ENCODE measurements at regions not wholly inside any gene's neighbourhood (a gene's known extent, or its start where the extent isn't known, plus 50 kb on each side); places are given as distances from the start of the nearest gene placed in this dataset.

GRCh38 chr12:78447373-78447772 lies 417.2 kb upstream of the SYT1 start:
- no peak for DNase-seq
- no peak overlapping the region for H4K91ac ChIP-seq (ENCODE audit: insufficient read depth, low read depth, low read length)
- no peaks in the 10 kb centered on the region for H3K9me3 ChIP-seq (ENCODE audit: control insufficient read depth, insufficient read depth, low read length)
- H3K4ac ChIP-seq (ENCODE audit: low read depth, low read length): no peak overlapping the region
- no peak overlapping the region for H2AFZ ChIP-seq (replicated peaks; ENCODE audit: low read length, poor library complexity)
- H2BK20ac ChIP-seq (ENCODE audit: low read depth, low read length): no peak overlapping the region
- no peak overlapping the region for H2AK9ac ChIP-seq (replicated peaks; ENCODE audit: low read depth, low read length, poor library complexity)
- no peak overlapping the region for H4K5ac ChIP-seq (ENCODE audit: low read depth, low read length)
- no peaks in the 10 kb centered on the region for H3K4me1 ChIP-seq (ENCODE audit: control insufficient read depth, insufficient read depth, low read length)
- H3K23ac ChIP-seq (ENCODE audit: low read depth, low read length): no peak overlapping the region
- no peak overlapping the region for H3K9ac ChIP-seq (ENCODE audit: low read depth, low read length)
- no peaks in the 10 kb centered on the region for H3K79me1 ChIP-seq (ENCODE audit: low read depth in 1 of 2, low read length in 2 of 2)
- no peak overlapping the region for H2BK5ac ChIP-seq (ENCODE audit: low read depth, low read length, poor library complexity, severe bottlenecking)
- H3K36me3 ChIP-seq (ENCODE audit: control insufficient read depth, insufficient read depth, low read length): no peaks in the 10 kb centered on the region
- no peak overlapping the region for H3K4me2 ChIP-seq (ENCODE audit: low read depth, low read length)
- CTCF ChIA-PET: interaction anchor here (0.8 kb wide), 1 partner anchor 43 kb away, joined by 3 read pairs; no protein-coding TSS in a partner anchor
- H3K9me1 ChIP-seq (ENCODE audit: insufficient read depth, low read length): no peaks in the 10 kb centered on the region
- H4K8ac ChIP-seq (ENCODE audit: low read depth in 2 of 2, low read length in 2 of 2): no peak overlapping the region
- no peak overlapping the region for H3K56ac ChIP-seq (ENCODE audit: extremely low read depth, insufficient read depth, low read length)
- no peak overlapping the region for H3K4me3 ChIP-seq (ENCODE audit: insufficient read depth, low read depth, low read length)
- no peak for TF ChIP-seq NFE2L2 (IDR thresholded peaks at IDR 0.05; ENCODE audit: low read depth, low read length)
- no TSS peak for BruUV-seq (replicated peaks)
- dilution Hi-C loops (cut with HindIII; ENCODE audit: low sequenced_read_pairs, unreplicated experiment): no loop called here
- no peaks in the 10 kb centered on the region for H4K20me1 ChIP-seq (ENCODE audit: insufficient read depth, low read length)
- H3K14ac ChIP-seq (replicated peaks; ENCODE audit: low read depth, low read length): no peak overlapping the region
- H2AK5ac ChIP-seq (ENCODE audit: low read depth, low read length): no peak overlapping the region
- no peak for ATAC-seq (ENCODE audit: low read depth)
- H2BK120ac ChIP-seq (ENCODE audit: low read depth, low read length): no peak overlapping the region
- WGBS, 2 experiments (ENCODE audit: extremely low coverage in 2 of 2, insufficient read length in 1 of 2): no CpG with 5 or more reads among the region's 1 CpG
- H3K27me3 ChIP-seq (ENCODE audit: control insufficient read depth, insufficient read depth, low read length): no peaks in the 10 kb centered on the region
- in situ Hi-C loops (cut with MboI; ENCODE audit: low sequenced_read_pairs): no loop called here
- H2BK15ac ChIP-seq (ENCODE audit: low read depth, low read length): no peak overlapping the region
- H3K18ac ChIP-seq (ENCODE audit: low read depth, low read length): no peak overlapping the region
- no peak overlapping the region for H3K27ac ChIP-seq (ENCODE audit: insufficient read depth, low read length)
- POLR2A ChIA-PET (ENCODE audit: unreplicated experiment): no interaction called here
- intact Hi-C loops (cut with micrococcal nuclease): no loop called here
